Glutamatergic neuron (in vitro differentiated cells): ENCODE measurements at regions not wholly inside any gene's neighbourhood (a gene's known extent, or its start where the extent isn't known, plus 50 kb on each side); places are given as distances from the start of the nearest gene placed in this dataset.

ENCODE experiments used
- DNase-seq: peaks from one replicate; pipeline ENCODE4 v3.0.0; 2022
- H3K27ac Mint-ChIP-seq: one replicate; pipeline ENCODE4 v1.8.0; 2020; ENCODE audit warnings: mild to moderate bottlenecking, mixed read lengths, inconsistent platforms; ENCODE audit not compliant: unreplicated experiment
- H3K27me3 Mint-ChIP-seq: one replicate; pipeline ENCODE4 v1.8.0; 2020; ENCODE audit warnings: mild to moderate bottlenecking, moderate library complexity, mixed read lengths, inconsistent platforms; ENCODE audit not compliant: unreplicated experiment
- H3K36me3 Mint-ChIP-seq: one replicate; pipeline ENCODE4 v1.8.0; 2020; ENCODE audit warnings: mild to moderate bottlenecking, mixed read lengths, inconsistent platforms; ENCODE audit not compliant: unreplicated experiment
- H3K4me1 Mint-ChIP-seq: one replicate; pipeline ENCODE4 v1.8.0; 2020; ENCODE audit warnings: mild to moderate bottlenecking, low read depth, mixed read lengths, inconsistent platforms; ENCODE audit not compliant: unreplicated experiment
- H3K4me3 Mint-ChIP-seq: one replicate; pipeline ENCODE4 v1.8.0; 2020; ENCODE audit warnings: mild to moderate bottlenecking, mixed read lengths, inconsistent platforms; ENCODE audit not compliant: unreplicated experiment
- H3K9me3 Mint-ChIP-seq: one replicate; pipeline ENCODE4 v1.8.0; 2020; ENCODE audit warnings: mild to moderate bottlenecking, moderate library complexity, mixed read lengths, inconsistent platforms; ENCODE audit not compliant: unreplicated experiment
- CTCF ChIP-seq: fragments of 200-600 bp; sonication (generic); IDR thresholded peaks from one replicate; pipeline ENCODE4 v1.5.0; 2021; ENCODE audit not compliant: partially characterized antibody, unreplicated experiment

- Mint-ChIP-seq H3K9me3 (peaks cover 3% of the 10 kb centered on the region), H3K27me3 (peaks cover 7% of the 10 kb centered on the region), H3K4me1 (peaks cover 12% of the 10 kb centered on the region), H3K27ac (no peak overlapping the region), H3K4me3 (no peak overlapping the region), H3K36me3 (no peaks in the 10 kb centered on the region)
- TF ChIP-seq CTCF, result no peak
- DNase-seq, result no peak
Observed at GRCh38 chr6:109315341-109316110, 66.7 kb downstream of the CD164 start.

- Mint-ChIP-seq H3K27ac (no peak overlapping the region), H3K27me3 (peaks cover 7% of the 10 kb centered on the region), H3K4me3 (no peak overlapping the region), H3K9me3 (peaks cover 3% of the 10 kb centered on the region), H3K36me3 (no peaks in the 10 kb centered on the region), H3K4me1 (peaks cover 12% of the 10 kb centered on the region)
- TF ChIP-seq CTCF, result no peak
- no peak for DNase-seq
Observed at GRCh38 chr6:109314313-109314712, 68.0 kb downstream of the CD164 start.

GRCh38 chr6:109313139-109313538 is 69.1 kb downstream of the CD164 start:
- peaks cover 3% of the 10 kb centered on the region for H3K27me3 Mint-ChIP-seq
- no peak overlapping the region for H3K4me3 Mint-ChIP-seq
- H3K4me1 Mint-ChIP-seq, result peaks cover 2% of the 10 kb centered on the region
- no peak for TF ChIP-seq CTCF
- H3K36me3 Mint-ChIP-seq, result no peaks in the 10 kb centered on the region
- no peak overlapping the region for H3K27ac Mint-ChIP-seq
- no peaks in the 10 kb centered on the region for H3K9me3 Mint-ChIP-seq
- no peak for DNase-seq

- no peak for DNase-seq
- H3K36me3 Mint-ChIP-seq, result no peaks in the 10 kb centered on the region
- H3K9me3 Mint-ChIP-seq, result no peaks in the 10 kb centered on the region
- peaks cover 2% of the 10 kb centered on the region for H3K4me1 Mint-ChIP-seq
- H3K27me3 Mint-ChIP-seq, result no peaks in the 10 kb centered on the region
- H3K27ac Mint-ChIP-seq, result no peak overlapping the region
- TF ChIP-seq CTCF, result no peak
- no peak overlapping the region for H3K4me3 Mint-ChIP-seq
Observed at GRCh38 chr6:109311471-109311870, 70.8 kb downstream of the CD164 start.

- no peak for DNase-seq
- Mint-ChIP-seq H3K9me3 (no peaks in the 10 kb centered on the region), H3K27me3 (no peaks in the 10 kb centered on the region), H3K4me1 (peaks cover 2% of the 10 kb centered on the region), H3K36me3 (no peaks in the 10 kb centered on the region), H3K27ac (no peak overlapping the region), H3K4me3 (no peak overlapping the region)
- TF ChIP-seq CTCF, result no peak
Observed at GRCh38 chr6:109309917-109310316, 72.3 kb downstream of the CD164 start.
